ENCODE measurements at regions not wholly inside any gene's neighbourhood (a gene's known extent, or its start where the extent isn't known, plus 50 kb on each side); places are given as distances from the start of the nearest gene placed in this dataset.

DNA sequence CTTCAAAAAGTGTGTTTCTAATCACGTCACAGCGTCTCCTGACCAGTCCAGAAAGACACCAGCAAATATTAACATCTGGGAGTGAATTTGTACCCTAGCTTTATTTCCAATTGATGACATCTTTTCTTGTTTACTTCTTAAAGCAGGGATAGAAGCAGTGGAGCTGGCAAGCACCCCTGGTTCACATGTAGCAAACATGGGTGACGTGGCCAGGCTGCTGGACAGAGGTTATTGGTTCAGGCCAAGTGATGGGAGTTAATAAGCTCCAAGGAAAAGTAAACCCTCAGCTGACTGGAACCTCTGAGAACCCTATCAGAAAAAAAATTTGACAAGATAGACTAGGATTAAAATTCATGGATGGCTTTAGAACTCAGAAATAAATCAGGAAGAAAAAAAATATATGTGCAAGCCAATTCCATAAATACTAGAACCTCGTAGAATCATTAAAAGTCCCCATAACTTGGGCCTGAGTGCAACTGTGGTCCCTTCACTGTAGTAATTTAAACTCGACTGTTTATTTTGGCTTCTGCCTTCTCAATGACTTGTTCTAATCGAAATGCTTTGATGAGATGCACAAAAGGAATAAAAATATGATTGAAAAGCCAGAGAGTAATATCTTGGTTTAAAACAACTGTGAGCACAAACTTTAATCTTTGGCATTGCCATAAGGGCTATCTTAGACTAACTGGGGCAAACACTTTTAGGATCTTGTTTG lies 121.5 kb upstream of the CTAGE1 start:
- TF ChIP-seq CREM (CRISPR knock-in tag; IDR thresholded peaks at IDR 0.05) = no peak
- TF ChIP-seq, protein P1, sequence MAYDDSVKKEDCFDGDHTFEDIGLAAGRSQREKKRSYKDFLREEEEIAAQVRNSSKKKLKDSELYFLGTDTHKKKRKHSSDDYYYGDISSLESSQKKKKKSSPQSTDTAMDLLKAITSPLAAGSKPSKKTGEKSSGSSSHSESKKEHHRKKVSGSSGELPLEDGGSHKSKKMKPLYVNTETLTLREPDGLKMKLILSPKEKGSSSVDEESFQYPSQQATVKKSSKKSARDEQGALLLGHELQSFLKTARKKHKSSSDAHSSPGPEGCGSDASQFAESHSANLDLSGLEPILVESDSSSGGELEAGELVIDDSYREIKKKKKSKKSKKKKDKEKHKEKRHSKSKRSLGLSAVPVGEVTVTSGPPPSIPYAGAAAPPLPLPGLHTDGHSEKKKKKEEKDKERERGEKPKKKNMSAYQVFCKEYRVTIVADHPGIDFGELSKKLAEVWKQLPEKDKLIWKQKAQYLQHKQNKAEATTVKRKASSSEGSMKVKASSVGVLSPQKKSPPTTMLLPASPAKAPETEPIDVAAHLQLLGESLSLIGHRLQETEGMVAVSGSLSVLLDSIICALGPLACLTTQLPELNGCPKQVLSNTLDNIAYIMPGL (CRISPR knock-in tag; IDR thresholded peaks at IDR 0.05) = no peak

All from WTC11 (cell line).